HG02678 (cell line): ENCODE measurements at regions not wholly inside any gene's neighbourhood (a gene's known extent, or its start where the extent isn't known, plus 50 kb on each side); places are given as distances from the start of the nearest gene placed in this dataset.

Experiments used
- ATAC-seq: cut with Tn5 transposase; IDR thresholded peaks from one replicate; pipeline ENCODE4 v1.9.1; 2021; ENCODE audit warnings: mild to moderate bottlenecking, moderate library complexity; ENCODE audit not compliant: unreplicated experiment

DNA sequence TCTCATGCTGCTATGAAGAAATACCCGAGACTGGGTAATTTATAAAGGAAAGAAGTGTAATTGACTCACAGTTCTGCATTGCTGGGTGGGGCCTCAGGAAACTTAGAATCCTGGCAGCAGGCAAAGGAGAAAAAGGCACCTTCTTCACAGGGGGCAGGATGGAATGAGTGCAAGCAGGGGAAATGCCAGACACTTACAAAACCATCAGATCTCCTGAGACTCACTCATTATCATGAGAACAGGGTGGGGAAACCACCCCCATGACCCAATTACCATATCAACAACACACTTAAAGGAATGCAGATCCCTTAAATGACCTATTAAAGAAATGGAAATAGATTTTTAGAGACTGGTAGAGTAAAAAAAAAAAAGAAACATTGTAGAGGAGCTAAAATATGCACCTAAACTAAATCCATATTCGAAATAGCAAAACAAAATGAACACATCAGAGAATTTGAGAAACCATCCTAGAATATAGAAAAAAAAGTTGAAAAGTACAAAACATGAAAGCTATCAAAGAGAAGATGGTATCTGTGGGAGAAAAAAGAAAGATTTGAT, 104.3 kb upstream of the UGT8 start:
- ATAC-seq, result no peak

DNA sequence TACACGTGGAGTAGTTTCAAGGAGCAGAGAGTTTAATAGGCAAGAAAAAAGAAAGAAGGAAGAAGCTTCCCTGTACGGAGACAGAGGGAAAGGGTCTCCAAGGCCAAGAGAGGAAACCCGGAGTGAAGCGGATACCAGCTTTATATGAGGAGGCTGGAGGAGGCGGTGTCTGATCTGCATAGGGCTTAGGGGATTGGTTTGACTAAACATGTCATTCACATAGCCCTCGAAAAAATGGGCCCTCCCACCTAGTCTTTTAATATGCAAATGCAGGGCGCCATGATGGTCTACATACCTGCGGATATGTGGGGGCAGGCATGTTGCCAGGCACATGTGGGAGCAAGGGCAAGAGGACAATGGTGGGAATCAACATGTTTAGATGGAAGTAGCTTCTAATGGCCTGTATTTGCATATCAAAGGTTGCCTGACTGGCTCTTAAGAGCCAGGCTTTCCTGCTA, 103.1 kb upstream of the UGT8 start:
- no peak for ATAC-seq

DNA sequence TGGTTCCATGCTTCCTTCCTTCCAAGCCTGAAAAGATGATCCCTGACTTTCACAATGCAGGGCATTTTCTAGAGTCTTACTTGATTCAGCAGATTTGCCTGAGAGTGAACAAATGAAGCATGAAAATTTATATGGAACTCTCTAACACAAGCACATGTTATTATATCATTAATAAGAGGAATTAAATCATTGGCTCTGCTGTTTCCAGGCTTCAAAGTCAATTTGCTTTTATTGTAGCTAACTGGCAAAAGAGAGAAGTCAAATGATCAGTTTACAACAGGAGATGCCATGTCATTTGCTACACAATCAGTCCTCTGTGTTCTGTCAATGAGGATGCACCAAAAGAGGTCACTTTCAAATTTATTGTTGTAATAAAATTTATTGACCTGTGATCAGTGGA, 101.5 kb upstream of the UGT8 start:
- no peak for ATAC-seq

DNA sequence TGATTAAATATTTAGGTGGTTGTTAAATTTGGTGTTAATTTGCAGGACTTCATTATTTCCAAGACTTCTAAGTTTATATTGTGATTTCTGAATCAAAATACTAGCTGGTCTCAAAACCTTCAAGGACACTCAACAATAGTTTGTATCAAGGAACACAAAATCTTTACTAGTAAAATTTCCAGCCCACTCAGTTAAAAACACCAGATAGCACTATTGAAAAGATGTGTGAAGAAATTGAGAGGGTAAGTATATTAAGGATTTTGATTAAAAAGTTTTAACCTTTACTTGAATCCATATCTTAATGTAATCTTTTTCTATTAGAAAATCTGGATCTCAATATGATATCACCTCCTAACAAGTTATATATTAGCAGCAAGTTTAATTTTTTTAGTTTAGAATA, 89.3 kb upstream of the UGT8 start:
- no peak for ATAC-seq

DNA sequence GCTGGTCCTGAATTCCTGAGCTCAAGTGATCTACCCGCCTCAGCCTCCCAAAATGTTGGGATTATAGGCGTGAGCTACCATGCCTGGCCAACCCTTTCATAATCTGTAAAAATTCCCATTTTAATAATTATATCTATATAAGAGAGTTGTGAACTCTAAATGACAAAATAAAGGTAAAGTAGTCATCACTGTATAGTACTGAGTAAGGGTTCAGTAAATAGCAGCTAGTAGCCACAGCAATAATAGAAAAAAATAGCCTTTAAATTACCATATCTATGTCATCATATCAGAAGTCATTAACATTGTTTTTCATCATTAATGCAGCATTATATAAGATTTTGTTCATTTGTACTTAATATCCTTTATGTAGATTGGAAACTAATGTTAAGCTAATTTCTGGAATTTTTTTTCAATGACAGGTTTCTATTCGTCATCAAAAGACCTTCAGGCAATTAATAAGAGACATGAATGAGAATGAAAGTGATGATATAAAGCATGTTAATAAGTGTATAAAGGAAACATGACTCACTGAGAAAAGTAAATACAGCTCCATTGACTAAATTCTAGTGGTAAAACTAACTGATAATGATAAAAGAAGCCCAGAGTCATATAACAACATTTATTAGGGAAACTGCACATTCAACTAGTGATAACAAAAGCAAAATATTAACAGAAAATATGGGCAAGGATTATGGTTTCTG, 85.9 kb upstream of the UGT8 start:
- no peak for ATAC-seq

DNA sequence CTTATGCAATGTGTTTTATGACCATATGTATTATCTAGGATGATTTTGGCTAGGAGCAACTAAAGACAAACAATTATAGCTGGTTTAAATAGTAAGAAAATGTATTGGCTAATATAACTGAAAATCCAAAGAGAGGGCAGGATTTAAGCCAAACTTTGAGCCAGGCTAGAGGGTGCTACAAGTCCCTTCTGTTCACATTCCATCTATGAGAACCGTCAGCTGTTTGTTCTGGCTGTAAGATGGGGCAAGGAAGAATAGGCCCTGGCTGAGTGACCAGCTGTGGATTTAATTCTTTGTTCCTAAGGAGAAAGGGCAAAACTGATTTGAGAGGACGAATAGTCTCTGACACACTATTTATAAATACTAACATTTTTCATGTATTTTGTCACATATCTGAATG, 79.2 kb upstream of the UGT8 start:
- no peak for ATAC-seq

DNA sequence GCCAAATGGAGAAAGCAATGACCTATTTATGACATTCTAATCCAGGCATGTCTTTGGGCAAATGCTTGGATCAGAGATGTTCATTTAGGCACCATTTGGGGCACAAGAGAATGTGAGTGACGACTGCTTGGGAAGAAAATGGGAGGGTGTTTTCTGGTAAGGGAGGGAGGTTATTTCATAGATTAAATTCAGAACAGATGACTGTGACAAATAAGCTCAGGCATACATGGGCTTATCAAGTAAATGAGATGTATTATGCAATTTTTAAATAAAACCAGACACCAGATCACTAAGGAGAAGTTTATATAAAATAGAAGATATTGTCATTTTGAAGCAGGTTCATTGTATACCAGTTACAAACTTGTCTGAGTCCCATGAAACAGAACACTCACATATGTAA, 71.4 kb upstream of the UGT8 start:
- no peak for ATAC-seq

DNA sequence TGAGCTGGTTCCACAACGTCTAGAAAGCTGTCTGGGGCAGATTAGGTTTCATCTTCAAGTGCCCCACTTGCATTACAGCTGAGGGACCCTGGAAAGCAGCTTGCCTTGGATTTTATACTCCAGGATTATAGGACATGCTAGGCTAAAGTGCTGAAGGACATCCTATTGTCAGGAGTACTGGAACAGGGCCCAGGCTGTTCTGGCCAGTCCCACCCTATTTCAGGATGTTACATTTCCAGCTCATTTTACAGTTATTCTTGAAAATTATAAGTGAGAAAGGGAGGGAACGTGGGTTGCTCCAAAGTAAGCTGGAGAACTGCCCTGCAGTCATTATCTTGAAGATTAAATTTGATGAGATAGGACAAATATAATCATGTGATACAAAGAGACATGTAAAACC, 71.0 kb upstream of the UGT8 start:
- ATAC-seq, result no peak

DNA sequence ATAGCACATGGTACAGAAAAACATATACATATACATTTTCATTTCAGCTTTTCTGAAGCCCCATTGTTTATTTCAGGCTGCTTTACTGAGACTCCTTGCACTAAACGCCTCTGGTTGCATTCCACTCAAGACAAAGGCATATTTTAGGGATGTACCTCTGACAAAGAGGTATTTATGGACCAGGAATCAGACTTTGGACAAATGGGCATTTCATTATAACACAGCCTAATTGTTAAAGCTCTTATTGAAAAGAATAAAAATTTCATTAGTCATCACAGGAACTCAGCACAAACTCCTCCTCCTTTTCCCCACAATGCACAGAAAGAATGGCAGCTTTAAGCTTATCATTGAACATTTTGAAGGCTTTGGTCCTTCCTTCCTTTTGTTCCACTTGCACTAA, 62.9 kb upstream of the UGT8 start:
- no peak for ATAC-seq

DNA sequence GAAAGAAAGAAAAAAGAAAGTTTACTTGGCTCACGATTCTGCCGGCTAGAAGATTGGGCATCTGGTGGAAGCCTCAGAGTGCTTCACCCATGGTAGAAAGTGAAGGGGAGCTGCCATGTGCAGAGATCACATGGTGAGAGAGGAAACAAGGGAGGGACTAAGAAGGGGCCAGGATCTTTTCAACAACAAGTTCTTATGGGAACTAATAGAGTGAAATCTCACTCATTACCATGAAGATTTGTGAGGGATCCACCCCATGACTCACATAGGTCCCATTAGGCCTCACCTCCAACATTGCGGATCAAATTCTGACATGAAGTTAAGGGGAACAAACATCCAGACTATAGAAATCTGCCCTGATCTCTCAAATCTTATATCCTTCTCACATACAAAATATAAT, 61.3 kb upstream of the UGT8 start:
- ATAC-seq, result no peak

DNA sequence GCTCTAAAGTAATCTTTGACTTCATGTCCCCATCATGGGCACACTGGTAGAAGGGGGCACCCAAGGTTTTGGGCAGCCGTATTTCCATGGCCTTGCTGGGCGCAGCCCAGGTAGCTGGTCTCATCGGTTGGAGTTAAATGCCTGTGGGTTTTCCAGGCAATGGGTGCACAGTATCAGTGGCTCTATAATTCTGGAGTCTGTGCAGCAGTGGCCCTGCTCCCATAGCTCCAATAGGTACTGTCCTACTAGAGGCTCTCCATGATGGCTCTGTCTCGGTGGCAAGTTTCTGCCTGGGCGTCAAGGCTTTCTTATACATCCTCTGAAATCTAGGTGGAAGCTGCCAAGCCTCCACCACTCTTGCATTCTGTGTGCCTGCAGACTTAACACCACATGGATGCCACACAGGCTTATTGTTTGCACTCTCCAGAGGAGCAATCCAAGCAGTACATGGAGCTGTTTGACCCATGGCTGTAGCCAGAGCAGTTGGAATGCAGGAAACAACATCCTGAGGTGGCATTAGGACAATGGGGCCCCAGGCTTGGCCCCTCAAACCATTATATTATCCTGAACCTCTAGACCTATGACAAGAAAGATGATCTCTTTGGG, 60.5 kb upstream of the UGT8 start:
- no peak for ATAC-seq

DNA sequence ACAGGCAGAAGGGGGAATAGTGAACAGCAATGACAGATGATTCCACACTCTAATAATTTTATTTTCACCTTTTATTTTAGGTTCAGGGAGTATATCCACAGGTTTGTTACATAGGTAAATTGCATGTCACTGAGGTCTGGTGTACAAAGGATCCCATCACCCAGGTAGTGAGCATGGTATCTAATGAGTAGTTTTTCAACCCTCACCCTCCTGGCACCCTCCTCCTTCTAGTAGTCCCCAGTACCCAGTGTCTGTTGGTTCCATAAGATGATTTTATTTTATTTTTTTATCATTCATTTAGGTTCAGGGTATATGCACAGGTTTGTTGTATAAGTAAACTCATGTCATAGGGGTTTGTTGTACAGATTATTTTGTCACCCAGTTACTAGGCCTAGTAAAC, 58.6 kb upstream of the UGT8 start:
- ATAC-seq, result no peak

DNA sequence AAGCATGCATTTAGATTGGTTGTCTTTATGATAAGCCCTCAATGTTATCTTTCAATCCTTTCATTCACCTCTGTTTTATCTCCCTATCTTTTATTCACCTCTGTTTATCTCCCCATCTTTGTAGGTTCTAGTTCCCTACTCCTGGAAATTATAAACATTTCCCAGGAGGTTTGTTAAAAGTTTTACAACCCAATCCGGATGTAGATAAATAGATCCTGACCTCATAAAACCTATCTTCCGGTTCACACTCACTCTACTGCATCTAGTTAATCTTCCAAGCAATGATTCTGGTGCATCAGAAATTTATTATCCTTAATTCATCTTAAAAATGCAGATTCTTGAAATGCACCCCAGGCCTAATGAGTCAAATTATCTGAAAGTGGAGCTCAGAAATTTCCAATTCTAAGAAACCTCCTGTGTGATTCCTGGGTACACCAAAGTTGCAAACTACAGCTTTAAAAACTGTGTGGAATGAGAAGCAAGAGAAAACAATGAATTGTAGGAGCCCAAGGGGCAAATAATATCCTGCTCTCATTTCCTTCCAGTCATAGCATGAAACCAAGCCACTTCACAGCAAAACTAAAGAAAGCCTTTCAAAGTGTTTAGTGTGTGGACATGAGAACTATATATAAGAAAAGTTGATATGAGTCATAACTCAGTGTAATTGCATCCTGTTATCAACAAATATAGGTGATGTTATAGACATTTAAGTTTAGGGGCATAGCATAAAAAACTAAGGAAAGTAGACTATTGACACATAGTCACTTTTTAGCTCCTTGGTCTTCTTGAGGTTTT, 51.1 kb upstream of the UGT8 start:
- no peak for ATAC-seq
